ENCODE measurements at regions not wholly inside any gene's neighbourhood (a gene's known extent, or its start where the extent isn't known, plus 50 kb on each side); places are given as distances from the start of the nearest gene placed in this dataset.

DNA sequence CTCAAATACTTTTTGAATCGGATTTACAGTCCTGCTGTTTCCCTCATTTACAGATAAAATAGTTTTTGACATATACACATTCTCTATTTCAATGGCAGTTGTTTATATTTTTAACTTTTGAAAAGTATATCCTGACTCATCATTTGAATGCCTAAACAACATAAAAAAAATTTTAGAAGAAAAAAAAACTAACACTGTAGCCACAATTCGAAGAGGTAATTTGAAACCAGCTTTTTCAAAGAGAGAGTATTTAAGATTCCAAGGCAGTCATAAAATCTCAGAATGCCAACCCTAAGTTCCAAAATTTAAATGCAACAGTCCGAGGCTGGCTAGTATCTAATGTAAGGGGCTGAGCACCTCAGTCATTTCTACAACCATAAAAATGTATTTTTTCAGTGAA is 626.8 kb downstream of the DNAH5 start:
- Histone ChIP-seq H3K27me3 (no peaks in the 10 kb centered on the region), H3K9me3 (no peaks in the 10 kb centered on the region), H3K4me1 (no peaks in the 10 kb centered on the region), H3K36me3 (no peaks in the 10 kb centered on the region), H3K27ac (no peak overlapping the region), H3K4me3 (no peak overlapping the region)
- 39% methylated on average over 3 of the region's 3 CpGs for WGBS
- DNase-seq (ENCODE audit: low spot score in 2 of 2): no peak
- TF ChIP-seq, protein P1, sequence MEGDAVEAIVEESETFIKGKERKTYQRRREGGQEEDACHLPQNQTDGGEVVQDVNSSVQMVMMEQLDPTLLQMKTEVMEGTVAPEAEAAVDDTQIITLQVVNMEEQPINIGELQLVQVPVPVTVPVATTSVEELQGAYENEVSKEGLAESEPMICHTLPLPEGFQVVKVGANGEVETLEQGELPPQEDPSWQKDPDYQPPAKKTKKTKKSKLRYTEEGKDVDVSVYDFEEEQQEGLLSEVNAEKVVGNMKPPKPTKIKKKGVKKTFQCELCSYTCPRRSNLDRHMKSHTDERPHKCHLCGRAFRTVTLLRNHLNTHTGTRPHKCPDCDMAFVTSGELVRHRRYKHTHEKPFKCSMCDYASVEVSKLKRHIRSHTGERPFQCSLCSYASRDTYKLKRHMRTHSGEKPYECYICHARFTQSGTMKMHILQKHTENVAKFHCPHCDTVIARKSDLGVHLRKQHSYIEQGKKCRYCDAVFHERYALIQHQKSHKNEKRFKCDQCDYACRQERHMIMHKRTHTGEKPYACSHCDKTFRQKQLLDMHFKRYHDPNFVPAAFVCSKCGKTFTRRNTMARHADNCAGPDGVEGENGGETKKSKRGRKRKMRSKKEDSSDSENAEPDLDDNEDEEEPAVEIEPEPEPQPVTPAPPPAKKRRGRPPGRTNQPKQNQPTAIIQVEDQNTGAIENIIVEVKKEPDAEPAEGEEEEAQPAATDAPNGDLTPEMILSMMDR (IDR thresholded peaks at IDR 0.05): no peak
- no peak for TF ChIP-seq POLR2A (IDR thresholded peaks at IDR 0.05)
- no peak for TF ChIP-seq EP300 (IDR thresholded peaks at IDR 0.05)
- no peak for TF ChIP-seq POLR2AphosphoS5 (IDR thresholded peaks at IDR 0.05)

- Histone ChIP-seq H3K27ac (no peak overlapping the region), H3K4me1 (no peaks in the 10 kb centered on the region), H3K36me3 (no peaks in the 10 kb centered on the region), H3K9me3 (no peaks in the 10 kb centered on the region), H3K27me3 (no peaks in the 10 kb centered on the region), H3K4me3 (no peak overlapping the region)
- TF ChIP-seq EP300 (IDR thresholded peaks at IDR 0.05) (no peak), POLR2AphosphoS5 (IDR thresholded peaks at IDR 0.05) (no peak)
- TF ChIP-seq, protein P1 (IDR thresholded peaks at IDR 0.05): no peak
- DNase-seq (ENCODE audit: low spot score in 2 of 2): no peak
- WGBS: 71% methylated on average over 2 of the region's 2 CpGs
Observed at GRCh38 chr5:13316176-13316575, 628.3 kb downstream of the DNAH5 start.

- Histone ChIP-seq H3K9me3 (no peaks in the 10 kb centered on the region), H3K27ac (no peak overlapping the region), H3K4me3 (no peak overlapping the region), H3K4me1 (no peaks in the 10 kb centered on the region), H3K27me3 (no peaks in the 10 kb centered on the region), H3K36me3 (no peaks in the 10 kb centered on the region)
- no peak for DNase-seq (ENCODE audit: low spot score in 2 of 2)
- no peak for TF ChIP-seq POLR2A (IDR thresholded peaks at IDR 0.05)
- TF ChIP-seq EP300 (IDR thresholded peaks at IDR 0.05): no peak
- TF ChIP-seq POLR2AphosphoS5 (IDR thresholded peaks at IDR 0.05): no peak
- TF ChIP-seq, protein P1 (IDR thresholded peaks at IDR 0.05): no peak
Observed at GRCh38 chr5:13307480-13307879, 637.0 kb downstream of the DNAH5 start.

DNA sequence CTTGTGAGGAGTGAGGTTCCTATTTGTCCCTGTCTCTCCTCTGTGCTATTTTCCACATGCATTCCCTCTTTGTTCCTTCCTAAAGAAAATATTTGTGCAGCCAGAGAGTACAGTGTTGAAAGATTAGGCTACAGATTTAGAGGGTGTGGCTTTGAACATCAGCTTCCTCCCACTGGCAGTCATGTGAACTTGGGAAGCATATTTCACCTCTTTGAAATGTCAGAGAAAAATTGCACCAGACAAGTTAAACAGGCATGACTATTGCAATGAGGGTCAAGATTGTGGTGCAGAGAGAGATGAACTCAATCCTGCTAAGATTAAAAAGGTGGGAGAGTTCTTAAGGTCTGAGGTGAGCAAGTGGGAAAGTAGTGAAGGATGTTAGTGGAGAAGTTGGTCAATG is 641.0 kb downstream of the DNAH5 start:
- Histone ChIP-seq H3K9me3 (no peaks in the 10 kb centered on the region), H3K36me3 (no peaks in the 10 kb centered on the region), H3K4me1 (no peaks in the 10 kb centered on the region), H3K4me3 (no peak overlapping the region), H3K27me3 (no peaks in the 10 kb centered on the region), H3K27ac (no peak overlapping the region)
- TF ChIP-seq, protein P1 (IDR thresholded peaks at IDR 0.05): no peak
- TF ChIP-seq POLR2A (IDR thresholded peaks at IDR 0.05) (no peak), EP300 (IDR thresholded peaks at IDR 0.05) (no peak), POLR2AphosphoS5 (IDR thresholded peaks at IDR 0.05) (no peak)
- no peak for DNase-seq (ENCODE audit: low spot score in 2 of 2)

- H3K4me1 ChIP-seq: no peaks in the 10 kb centered on the region
- H3K4me3 ChIP-seq: no peak overlapping the region
- 74% methylated on average over 2 of the region's 2 CpGs for WGBS
- no peak for TF ChIP-seq POLR2A (IDR thresholded peaks at IDR 0.05)
- no peaks in the 10 kb centered on the region for H3K9me3 ChIP-seq
- H3K27ac ChIP-seq: no peak overlapping the region
- H3K27me3 ChIP-seq: no peaks in the 10 kb centered on the region
- no peak for DNase-seq (ENCODE audit: low spot score in 2 of 2)
- H3K36me3 ChIP-seq: no peaks in the 10 kb centered on the region
Observed at GRCh38 chr5:13278811-13279210, 665.7 kb downstream of the DNAH5 start.

GRCh38 chr5:13278148-13278547 is 666.3 kb downstream of the DNAH5 start:
- H3K27ac ChIP-seq: no peak overlapping the region
- TF ChIP-seq POLR2AphosphoS5 (IDR thresholded peaks at IDR 0.05): no peak
- TF ChIP-seq, protein P1 (IDR thresholded peaks at IDR 0.05): no peak
- H3K36me3 ChIP-seq: no peaks in the 10 kb centered on the region
- WGBS: 71% methylated on average over 2 of the region's 2 CpGs
- H3K9me3 ChIP-seq: no peaks in the 10 kb centered on the region
- H3K4me3 ChIP-seq: no peak overlapping the region
- no peak for DNase-seq (ENCODE audit: low spot score in 2 of 2)
- no peaks in the 10 kb centered on the region for H3K4me1 ChIP-seq
- no peaks in the 10 kb centered on the region for H3K27me3 ChIP-seq
